Effector memory CD4-positive, alpha-beta T cell (primary cell): ENCODE measurements at regions not wholly inside any gene's neighbourhood (a gene's known extent, or its start where the extent isn't known, plus 50 kb on each side); places are given as distances from the start of the nearest gene placed in this dataset.

ENCODE experiments used
- DNase-seq, 3 donors: peaks; one replicate each; pipeline ENCODE4 v3.0.0-alpha.2; 2020
- H3K27ac ChIP-seq: 2 replicates; pipeline ENCODE4 v1.7.0; 2013; ENCODE audit warnings: mild to moderate bottlenecking, low read length, moderate library complexity; ENCODE audit not compliant: insufficient read depth, poor library complexity, severe bottlenecking
- H3K27me3 ChIP-seq: replicated peaks from 2 replicates; pipeline ENCODE4 v1.7.0; 2013; ENCODE audit warnings: mild to moderate bottlenecking, low read length; ENCODE audit not compliant: insufficient read depth, control insufficient read depth, poor library complexity, severe bottlenecking
- H3K36me3 ChIP-seq: 2 replicates; pipeline ENCODE4 v1.7.0; 2013; ENCODE audit warnings: mild to moderate bottlenecking, low read length, moderate library complexity; ENCODE audit not compliant: control insufficient read depth, insufficient read depth
- H3K4me1 ChIP-seq: 2 replicates; pipeline ENCODE4 v1.7.0; 2013; ENCODE audit warnings: low read length, mild to moderate bottlenecking; ENCODE audit not compliant: control insufficient read depth, insufficient read depth, poor library complexity, severe bottlenecking
- H3K4me3 ChIP-seq: 2 replicates; pipeline ENCODE4 v1.7.0; 2013; ENCODE audit warnings: low read length, low read depth, mild to moderate bottlenecking; ENCODE audit not compliant: insufficient read depth, poor library complexity, severe bottlenecking
- H3K9me3 ChIP-seq: 2 replicates; pipeline ENCODE4 v1.7.0; 2013; ENCODE audit warnings: mild to moderate bottlenecking, low read length, moderate library complexity; ENCODE audit not compliant: control insufficient read depth

- DNase-seq, result no peak
- H3K36me3 ChIP-seq, result no peaks in the 10 kb centered on the region
- H3K27me3 ChIP-seq, result no peaks in the 10 kb centered on the region
- H3K4me1 ChIP-seq, result no peaks in the 10 kb centered on the region
- no peak overlapping the region for H3K4me3 ChIP-seq
- no peaks in the 10 kb centered on the region for H3K9me3 ChIP-seq
- no peak overlapping the region for H3K27ac ChIP-seq
Observed at GRCh38 chr14:98592611-98593170, 679.3 kb downstream of the BCL11B start.

- H3K27me3 ChIP-seq, result no peaks in the 10 kb centered on the region
- H3K36me3 ChIP-seq, result no peaks in the 10 kb centered on the region
- no peak overlapping the region for H3K27ac ChIP-seq
- no peak overlapping the region for H3K4me3 ChIP-seq
- no peaks in the 10 kb centered on the region for H3K4me1 ChIP-seq
- no peak for DNase-seq
- H3K9me3 ChIP-seq, result no peaks in the 10 kb centered on the region
Observed at GRCh38 chr14:98593361-98593761, 678.6 kb downstream of the BCL11B start.

GRCh38 chr14:98594156-98594555 is 677.8 kb downstream of the BCL11B start:
- Histone ChIP-seq H3K27me3 (no peaks in the 10 kb centered on the region), H3K4me3 (no peak overlapping the region), H3K4me1 (no peaks in the 10 kb centered on the region), H3K27ac (no peak overlapping the region), H3K36me3 (no peaks in the 10 kb centered on the region), H3K9me3 (no peaks in the 10 kb centered on the region)
- no peak for DNase-seq

GRCh38 chr14:98598576-98598975 is 673.4 kb downstream of the BCL11B start:
- no peak for DNase-seq
- Histone ChIP-seq H3K4me3 (no peak overlapping the region), H3K9me3 (no peaks in the 10 kb centered on the region), H3K27me3 (no peaks in the 10 kb centered on the region), H3K4me1 (no peaks in the 10 kb centered on the region), H3K36me3 (no peaks in the 10 kb centered on the region), H3K27ac (no peak overlapping the region)

- H3K4me1 ChIP-seq, result no peaks in the 10 kb centered on the region
- DNase-seq, result no peak
- no peak overlapping the region for H3K4me3 ChIP-seq
- H3K36me3 ChIP-seq, result no peaks in the 10 kb centered on the region
- no peak overlapping the region for H3K27ac ChIP-seq
- no peaks in the 10 kb centered on the region for H3K9me3 ChIP-seq
- H3K27me3 ChIP-seq, result no peaks in the 10 kb centered on the region
Observed at GRCh38 chr14:98599082-98599481, 672.9 kb downstream of the BCL11B start.

- no peaks in the 10 kb centered on the region for H3K27me3 ChIP-seq
- no peak overlapping the region for H3K27ac ChIP-seq
Observed at GRCh38 chr14:98602983-98603382, 669.0 kb downstream of the BCL11B start.

GRCh38 chr14:98605043-98605442 is 667.0 kb downstream of the BCL11B start:
- no peaks in the 10 kb centered on the region for H3K36me3 ChIP-seq
- H3K4me1 ChIP-seq, result no peaks in the 10 kb centered on the region
- H3K9me3 ChIP-seq, result no peaks in the 10 kb centered on the region
- no peaks in the 10 kb centered on the region for H3K27me3 ChIP-seq
- no peak overlapping the region for H3K4me3 ChIP-seq
- no peak overlapping the region for H3K27ac ChIP-seq
- DNase-seq, result no peak

More at GRCh38 chr14:98602983-98603382, 669.0 kb downstream of the BCL11B start:
- Histone ChIP-seq H3K36me3 (no peaks in the 10 kb centered on the region), H3K9me3 (no peaks in the 10 kb centered on the region), H3K4me1 (no peaks in the 10 kb centered on the region), H3K4me3 (no peak overlapping the region)
- no peak for DNase-seq

GRCh38 chr14:98606041-98606640 is 665.9 kb downstream of the BCL11B start:
- DNase-seq, result no peak
- Histone ChIP-seq H3K4me3 (no peak overlapping the region), H3K9me3 (no peaks in the 10 kb centered on the region), H3K36me3 (no peaks in the 10 kb centered on the region), H3K4me1 (no peaks in the 10 kb centered on the region), H3K27me3 (no peaks in the 10 kb centered on the region), H3K27ac (no peak overlapping the region)

- H3K27ac ChIP-seq, result no peak overlapping the region
- H3K36me3 ChIP-seq, result no peaks in the 10 kb centered on the region
- no peaks in the 10 kb centered on the region for H3K27me3 ChIP-seq
- no peaks in the 10 kb centered on the region for H3K9me3 ChIP-seq
- no peaks in the 10 kb centered on the region for H3K4me1 ChIP-seq
- no peak overlapping the region for H3K4me3 ChIP-seq
- DNase-seq, result no peak
Observed at GRCh38 chr14:98606816-98607215, 665.2 kb downstream of the BCL11B start.

- H3K4me1 ChIP-seq, result no peaks in the 10 kb centered on the region
- no peak overlapping the region for H3K4me3 ChIP-seq
- H3K27me3 ChIP-seq, result no peaks in the 10 kb centered on the region
- no peaks in the 10 kb centered on the region for H3K36me3 ChIP-seq
- no peak for DNase-seq
- H3K27ac ChIP-seq, result no peak overlapping the region
- no peaks in the 10 kb centered on the region for H3K9me3 ChIP-seq
Observed at GRCh38 chr14:98607341-98607910, 664.6 kb downstream of the BCL11B start.
